Heart left ventricle (tissue), 13 donors: ENCODE measurements at regions not wholly inside any gene's neighbourhood (a gene's known extent, or its start where the extent isn't known, plus 50 kb on each side); places are given as distances from the start of the nearest gene placed in this dataset.

ENCODE experiments used
- POLR2A ChIP-seq, 2 donors: fragments of 450-650 bp; IDR thresholded peaks; one replicate each; pipeline ENCODE4 v1.6.1; 2017; ENCODE audit warnings: antibody characterized with exemption in 2 of 2, mild to moderate bottlenecking in 2 of 2, moderate library complexity in 2 of 2
- TF ChIP-seq, protein P1 (sequence below), 12 donors: fragments of 200-600 bp; sonication (generic) in 4 of 12; IDR thresholded peaks; one replicate each; pipeline versions ENCODE4 v1.5.0 to v1.8.0; 2018 to 2022; ENCODE audit warnings: antibody characterized with exemption in 12 of 12, mild to moderate bottlenecking in 5 of 12
- donor health status: ischemic (EF 13 %, LVEDD 7.1; RV severe dilation, severe dysfunction).
- donor health status: DM: no; HTN: yes; CAD: no.
- donor health status: DM: no; HTN: no; CAD: no.
- donor health status: ischemic (EF 25% LVEDD 6.9; RV normal size, moderate dysfunction).
- donor health status: ischemic (EF 25% LVEDD 5.7; RV mildly dilated, moderate dysfunction).
- donor health status: ischemic (EF 35%, LVEDD 5.7; RV mildly dilated, moderate dysfunction).
- donor health status: nonischemic (EF 11% LVEDD 7.7; RV severe dilation, severe dysfunction).
- donor health status: DM: yes; HTN: yes; CAD: no.
- donor health status: PGD.
- donor health status: ischemic (EF 29% LVEDD 5.4; RV normal size, mild dysfunction).
- donor health status: nonischemic (EF 23%, LVEDD 6.1; RV moderate dilation, normal function).

GRCh38 chr20:21008951-21009350 lies 97.2 kb downstream of the LINC00237 start:
- TF ChIP-seq, protein P1, sequence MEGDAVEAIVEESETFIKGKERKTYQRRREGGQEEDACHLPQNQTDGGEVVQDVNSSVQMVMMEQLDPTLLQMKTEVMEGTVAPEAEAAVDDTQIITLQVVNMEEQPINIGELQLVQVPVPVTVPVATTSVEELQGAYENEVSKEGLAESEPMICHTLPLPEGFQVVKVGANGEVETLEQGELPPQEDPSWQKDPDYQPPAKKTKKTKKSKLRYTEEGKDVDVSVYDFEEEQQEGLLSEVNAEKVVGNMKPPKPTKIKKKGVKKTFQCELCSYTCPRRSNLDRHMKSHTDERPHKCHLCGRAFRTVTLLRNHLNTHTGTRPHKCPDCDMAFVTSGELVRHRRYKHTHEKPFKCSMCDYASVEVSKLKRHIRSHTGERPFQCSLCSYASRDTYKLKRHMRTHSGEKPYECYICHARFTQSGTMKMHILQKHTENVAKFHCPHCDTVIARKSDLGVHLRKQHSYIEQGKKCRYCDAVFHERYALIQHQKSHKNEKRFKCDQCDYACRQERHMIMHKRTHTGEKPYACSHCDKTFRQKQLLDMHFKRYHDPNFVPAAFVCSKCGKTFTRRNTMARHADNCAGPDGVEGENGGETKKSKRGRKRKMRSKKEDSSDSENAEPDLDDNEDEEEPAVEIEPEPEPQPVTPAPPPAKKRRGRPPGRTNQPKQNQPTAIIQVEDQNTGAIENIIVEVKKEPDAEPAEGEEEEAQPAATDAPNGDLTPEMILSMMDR (IDR thresholded peaks at IDR 0.05), result no peak
- TF ChIP-seq POLR2A (IDR thresholded peaks at IDR 0.05), result no peak
